ENCODE measurements at regions not wholly inside any gene's neighbourhood (a gene's known extent, or its start where the extent isn't known, plus 50 kb on each side); places are given as distances from the start of the nearest gene placed in this dataset.

GRCh38 chr14:34354556-34354955, 107.5 kb downstream of the SPTSSA start:
- TF ChIP-seq, protein P1, sequence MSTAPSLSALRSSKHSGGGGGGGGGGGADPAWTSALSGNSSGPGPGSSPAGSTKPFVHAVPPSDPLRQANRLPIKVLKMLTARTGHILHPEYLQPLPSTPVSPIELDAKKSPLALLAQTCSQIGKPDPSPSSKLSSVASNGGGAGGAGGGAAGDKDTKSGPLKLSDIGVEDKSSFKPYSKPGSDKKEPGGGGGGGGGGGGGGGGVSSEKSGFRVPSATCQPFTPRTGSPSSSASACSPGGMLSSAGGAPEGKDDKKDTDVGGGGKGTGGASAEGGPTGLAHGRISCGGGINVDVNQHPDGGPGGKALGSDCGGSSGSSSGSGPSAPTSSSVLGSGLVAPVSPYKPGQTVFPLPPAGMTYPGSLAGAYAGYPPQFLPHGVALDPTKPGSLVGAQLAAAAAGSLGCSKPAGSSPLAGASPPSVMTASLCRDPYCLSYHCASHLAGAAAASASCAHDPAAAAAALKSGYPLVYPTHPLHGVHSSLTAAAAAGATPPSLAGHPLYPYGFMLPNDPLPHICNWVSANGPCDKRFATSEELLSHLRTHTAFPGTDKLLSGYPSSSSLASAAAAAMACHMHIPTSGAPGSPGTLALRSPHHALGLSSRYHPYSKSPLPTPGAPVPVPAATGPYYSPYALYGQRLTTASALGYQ (CRISPR knock-in tag; IDR thresholded peaks at IDR 0.05), result no peak
- TF ChIP-seq NFYB (CRISPR knock-in tag; IDR thresholded peaks at IDR 0.05) (peak; percentile 24; the same call in 1 of the 2 replicates), ZNF34 (CRISPR knock-in tag; IDR thresholded peaks at IDR 0.05; ENCODE audit: borderline replicate concordance) (no peak)
- no peak overlapping the region for H3K27ac ChIP-seq (ENCODE audit: extremely low read length, insufficient read depth, low read length)
- CTCF ChIA-PET (ENCODE audit: low intra/inter-chr PET ratio, low total read pairs), result no interaction called here

DNA sequence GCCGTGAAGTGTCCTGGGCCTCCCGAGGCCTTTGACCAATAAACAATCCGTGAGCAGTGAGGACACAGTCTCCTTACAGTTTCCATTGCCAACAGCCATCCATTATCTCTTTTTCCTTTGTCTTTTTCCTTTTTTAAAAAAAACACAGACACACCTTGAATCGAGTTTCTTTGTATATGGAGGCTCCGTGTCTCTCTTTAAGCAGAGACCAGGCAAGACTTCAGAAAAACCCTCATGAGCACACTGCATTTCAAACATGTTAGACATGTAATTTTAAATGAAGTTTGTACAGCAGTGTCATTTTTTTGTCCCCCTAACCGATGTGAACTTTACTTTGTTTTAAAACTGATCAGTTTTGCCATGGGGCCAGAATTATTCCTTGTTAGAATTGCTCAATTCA, 111.1 kb downstream of the SPTSSA start:
- H3K27me3 ChIP-seq (ENCODE audit: control insufficient read depth in 1 of 2, insufficient read depth in 2 of 2, low read length in 2 of 2), result no peaks in the 10 kb centered on the region
- in situ Hi-C loops (cut with HindIII; ENCODE audit: extremely low pct_ligation_motif_present, low pct_unique_long_range_greater_than_20kb) (no loop called here), intact Hi-C loops (cut with micrococcal nuclease; ENCODE audit: unreplicated experiment) (no loop called here)
- H4K20me1 ChIP-seq (ENCODE audit: insufficient read depth, low read length), result no peaks in the 10 kb centered on the region
- H3K36me3 ChIP-seq (replicated peaks in 1 of 2; ENCODE audit: control insufficient read depth in 1 of 2, insufficient read depth in 2 of 2, low read length in 2 of 2), result no peaks in the 10 kb centered on the region
- no TSS peak for BruUV-seq (replicated peaks)
- no peak overlapping the region for H3K9ac ChIP-seq (ENCODE audit: insufficient read depth, low read depth, low read length)
- 37% methylated on average over 6 of the region's 6 CpGs for WGBS (ENCODE audit: low lambda C conversion rate)
- H3K27ac ChIP-seq (ENCODE audit: extremely low read length, insufficient read depth, low read length), result no peak overlapping the region
- no peaks in the 10 kb centered on the region for H3K9me3 ChIP-seq (ENCODE audit: low read length)
- H3K4me2 ChIP-seq (ENCODE audit: low read depth, low read length), result no peak overlapping the region
- no peaks in the 10 kb centered on the region for H3K79me2 ChIP-seq (ENCODE audit: insufficient read depth, low read length)
- no peak overlapping the region for H2AFZ ChIP-seq (ENCODE audit: low read length)
- ChIA-PET POLR2A (no interaction called here), CTCF (ENCODE audit: low intra/inter-chr PET ratio, low total read pairs) (no interaction called here)
- ATAC-seq (peak; percentile 40; the same call in 2 of the 3 replicates), DNase-seq (ENCODE audit: low spot score) (no peak), FAIRE-seq (no peak)
- no peak overlapping the region for H3K4me3 ChIP-seq (replicated peaks in 1 of 3; ENCODE audit: insufficient read depth in 1 of 3, low read depth in 2 of 3, low read length in 3 of 3)
- H3K4me1 ChIP-seq (ENCODE audit: insufficient read depth, low read length), result 0 out of 2 replicates have a peak, but pooled peaks cover 6% of the 10 kb centered on the region
- TF ChIP-seq EED (CRISPR knock-in tag; IDR thresholded peaks at IDR 0.05) (no peak), ZNF615 (CRISPR knock-in tag; IDR thresholded peaks at IDR 0.05; ENCODE audit: borderline replicate concordance) (no peak), PCBP2 (optimal IDR thresholded peaks at IDR 0.05; ENCODE audit: low read depth, low read length, poor library complexity, severe bottlenecking) (no peak), U2AF2 (IDR thresholded peaks at IDR 0.05; ENCODE audit: low read depth, low read length) (0 out of 2 replicates have a peak, but pooled peaks have one; percentile 63), NONO (IDR thresholded peaks at IDR 0.05) (no peak), NONO (CRISPR knock-in tag; conservative IDR thresholded peaks at IDR 0.05) (no peak), ZNF468 (CRISPR knock-in tag; IDR thresholded peaks at IDR 0.05) (no peak), SP1 (IDR thresholded peaks at IDR 0.05) (no peak), SP1 (CRISPR knock-in tag; IDR thresholded peaks at IDR 0.05) (no peak), SRSF9 (IDR thresholded peaks at IDR 0.05; ENCODE audit: borderline replicate concordance, insufficient read depth, low read depth, low read length, poor library complexity, severe bottlenecking) (peak; percentile 12), ZSCAN12 (CRISPR knock-in tag; IDR thresholded peaks at IDR 0.05) (no peak), PHB2 (IDR thresholded peaks at IDR 0.05; ENCODE audit: partially characterized antibody) (no peak), ZNF281 (CRISPR knock-in tag; IDR thresholded peaks at IDR 0.05; ENCODE audit: borderline replicate concordance) (no peak)

More at GRCh38 chr14:34354556-34354955, 107.5 kb downstream of the SPTSSA start:
- Histone ChIP-seq H3K4me1 (ENCODE audit: insufficient read depth, low read length) (0 out of 2 replicates have a peak, but pooled peaks cover 6% of the 10 kb centered on the region), H3K79me2 (ENCODE audit: insufficient read depth, low read length) (no peaks in the 10 kb centered on the region), H3K27me3 (ENCODE audit: control insufficient read depth in 1 of 2, insufficient read depth in 2 of 2, low read length in 2 of 2) (no peaks in the 10 kb centered on the region), H3K4me3 (replicated peaks in 1 of 3; ENCODE audit: insufficient read depth in 1 of 3, low read depth in 2 of 3, low read length in 3 of 3) (no peak overlapping the region), H3K36me3 (replicated peaks in 1 of 2; ENCODE audit: control insufficient read depth in 1 of 2, insufficient read depth in 2 of 2, low read length in 2 of 2) (no peaks in the 10 kb centered on the region), H3K4me2 (ENCODE audit: low read depth, low read length) (no peak overlapping the region), H2AFZ (ENCODE audit: low read length) (no peak overlapping the region), H4K20me1 (ENCODE audit: insufficient read depth, low read length) (no peaks in the 10 kb centered on the region), H3K9me3 (ENCODE audit: low read length) (no peaks in the 10 kb centered on the region), H3K9ac (ENCODE audit: insufficient read depth, low read depth, low read length) (no peak overlapping the region)
- DNase-seq (ENCODE audit: low spot score) (no peak), ATAC-seq (no peak), FAIRE-seq (no peak)
- BruUV-seq (replicated peaks), result no TSS peak
- POLR2A ChIA-PET, result interaction anchor here (1.0 kb wide), 1 partner anchor 186 kb away, joined by 3 read pairs; no protein-coding TSS in a partner anchor
- WGBS (ENCODE audit: low lambda C conversion rate), result 65% methylated on average over 3 of the region's 3 CpGs
- intact Hi-C loops (cut with micrococcal nuclease; ENCODE audit: unreplicated experiment), result no loop called here
- in situ Hi-C loops (cut with HindIII; ENCODE audit: extremely low pct_ligation_motif_present, low pct_unique_long_range_greater_than_20kb), result no loop called here

All from HepG2 (cell line).